Tibial nerve (tissue), 4 donors: ENCODE measurements at regions not wholly inside any gene's neighbourhood (a gene's known extent, or its start where the extent isn't known, plus 50 kb on each side); places are given as distances from the start of the nearest gene placed in this dataset.

Source experiments
- CTCF ChIP-seq, 5 experiments: fragments of 200-600 bp in 3 of 5; fragments of 450-650 bp in 2 of 5; sonication (generic) in 3 of 5; IDR thresholded peaks; one replicate each; pipeline ENCODE4 v1.5.1; 2016 to 2019; ENCODE audit warnings: antibody characterized with exemption in 5 of 5, mild to moderate bottlenecking in 3 of 5, moderate library complexity in 2 of 5
- EP300 ChIP-seq, 2 donors: sonication (generic); formaldehyde crosslinking; IDR thresholded peaks; one replicate each; pipeline ENCODE4 v1.6.1; 2017; ENCODE audit warnings: antibody characterized with exemption in 2 of 2, mild to moderate bottlenecking in 1 of 2
- POLR2A ChIP-seq, 2 donors: fragments of 450-650 bp; IDR thresholded peaks; one replicate each; pipeline ENCODE4 v1.6.1; 2017; ENCODE audit warnings: antibody characterized with exemption in 2 of 2, mild to moderate bottlenecking in 2 of 2, moderate library complexity in 2 of 2

- TF ChIP-seq POLR2A (IDR thresholded peaks at IDR 0.05) (no peak), CTCF (IDR thresholded peaks at IDR 0.05) (no peak), EP300 (IDR thresholded peaks at IDR 0.05) (no peak)
Measured at GRCh38 chr6:82775981-82776380, 289.7 kb downstream of the UBE3D start.
